Breast epithelium (tissue), 3 donors: ENCODE measurements at regions not wholly inside any gene's neighbourhood (a gene's known extent, or its start where the extent isn't known, plus 50 kb on each side); places are given as distances from the start of the nearest gene placed in this dataset.

Experiments
- POLR2A ChIP-seq: fragments of 450-650 bp; IDR thresholded peaks from one replicate; pipeline ENCODE4 v1.6.1; 2016; ENCODE audit warnings: antibody characterized with exemption, mild to moderate bottlenecking, moderate library complexity
- POLR2AphosphoS5 ChIP-seq, 3 donors: sonication (generic); formaldehyde crosslinking; IDR thresholded peaks; one replicate each; pipeline ENCODE4 v1.6.1; 2017; ENCODE audit warnings: antibody characterized with exemption in 3 of 3
- TF ChIP-seq, protein P1 (sequence below), 3 donors: fragments of 450-650 bp; IDR thresholded peaks; one replicate each; pipeline ENCODE4 v1.5.1; 2016 to 2017; ENCODE audit warnings: antibody characterized with exemption in 3 of 3, mild to moderate bottlenecking in 3 of 3, moderate library complexity in 3 of 3

DNA sequence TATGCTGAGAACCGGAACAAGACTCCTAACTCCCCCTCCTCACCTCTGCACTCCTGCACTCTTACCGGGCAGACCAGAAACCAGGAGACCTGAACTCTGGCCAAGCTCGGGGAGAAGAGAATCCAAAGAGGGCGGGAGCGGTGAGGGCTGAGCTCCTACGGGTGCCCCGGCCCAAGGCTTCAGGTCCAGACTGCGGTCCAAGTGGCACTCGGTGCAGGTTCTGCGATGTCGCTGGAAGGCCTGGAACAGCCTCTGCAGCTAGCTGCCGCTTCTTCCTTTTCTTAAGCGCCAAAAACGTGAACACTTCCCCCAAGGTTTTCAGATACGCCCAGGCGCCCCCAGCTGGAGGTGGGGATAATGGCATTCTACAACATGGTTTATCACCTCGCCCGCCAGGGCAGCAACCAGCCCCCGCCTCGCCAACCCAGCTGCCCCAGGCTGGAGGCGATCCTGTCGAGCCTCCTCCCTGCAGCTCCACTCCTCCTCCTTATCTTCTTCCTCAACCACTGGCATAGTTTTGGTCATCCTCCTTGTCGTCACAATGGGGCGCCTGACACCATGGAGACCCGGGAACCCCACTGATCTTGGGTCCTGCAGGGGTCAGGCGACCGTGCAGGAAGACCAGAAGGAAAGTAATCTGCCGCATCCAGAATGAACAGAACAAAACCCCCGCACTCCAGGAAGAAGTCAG, 1735.9 kb downstream of the TP53TG3F start:
- TF ChIP-seq, protein P1, sequence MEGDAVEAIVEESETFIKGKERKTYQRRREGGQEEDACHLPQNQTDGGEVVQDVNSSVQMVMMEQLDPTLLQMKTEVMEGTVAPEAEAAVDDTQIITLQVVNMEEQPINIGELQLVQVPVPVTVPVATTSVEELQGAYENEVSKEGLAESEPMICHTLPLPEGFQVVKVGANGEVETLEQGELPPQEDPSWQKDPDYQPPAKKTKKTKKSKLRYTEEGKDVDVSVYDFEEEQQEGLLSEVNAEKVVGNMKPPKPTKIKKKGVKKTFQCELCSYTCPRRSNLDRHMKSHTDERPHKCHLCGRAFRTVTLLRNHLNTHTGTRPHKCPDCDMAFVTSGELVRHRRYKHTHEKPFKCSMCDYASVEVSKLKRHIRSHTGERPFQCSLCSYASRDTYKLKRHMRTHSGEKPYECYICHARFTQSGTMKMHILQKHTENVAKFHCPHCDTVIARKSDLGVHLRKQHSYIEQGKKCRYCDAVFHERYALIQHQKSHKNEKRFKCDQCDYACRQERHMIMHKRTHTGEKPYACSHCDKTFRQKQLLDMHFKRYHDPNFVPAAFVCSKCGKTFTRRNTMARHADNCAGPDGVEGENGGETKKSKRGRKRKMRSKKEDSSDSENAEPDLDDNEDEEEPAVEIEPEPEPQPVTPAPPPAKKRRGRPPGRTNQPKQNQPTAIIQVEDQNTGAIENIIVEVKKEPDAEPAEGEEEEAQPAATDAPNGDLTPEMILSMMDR (IDR thresholded peaks at IDR 0.05) = no peak
- TF ChIP-seq POLR2A (no peak), POLR2AphosphoS5 (IDR thresholded peaks at IDR 0.05) (no peak)
